ENCODE measurements at regions not wholly inside any gene's neighbourhood (a gene's known extent, or its start where the extent isn't known, plus 50 kb on each side); places are given as distances from the start of the nearest gene placed in this dataset.

- TF ChIP-seq CTCF (conservative IDR thresholded peaks at IDR 0.05; ENCODE audit: low read depth in 2 of 2) (no peak), STAT1 (IDR thresholded peaks at IDR 0.05; ENCODE audit: unreplicated experiment) (no peak), NANOG (IDR thresholded peaks at IDR 0.05; ENCODE audit: borderline replicate concordance) (no peak)
Observed at GRCh38 chr4:116755051-116755450, 330.3 kb downstream of the TRAM1L1 start (continued).

- Histone ChIP-seq H3K36me3 (ENCODE audit: insufficient read depth) (no peaks in the 10 kb centered on the region), H3K4me3 (no peak overlapping the region), H3K4me2 (no peak overlapping the region), H4K20me1 (replicated peaks; ENCODE audit: insufficient read depth) (no peaks in the 10 kb centered on the region), H3K4me1 (ENCODE audit: insufficient read depth) (no peaks in the 10 kb centered on the region), H3F3A (replicated peaks; ENCODE audit: low read depth) (no peaks in the 10 kb centered on the region), H3K27ac (ENCODE audit: low read depth) (no peak overlapping the region), H3K79me2 (replicated peaks; ENCODE audit: insufficient read depth) (no peaks in the 10 kb centered on the region), H3K27me3 (ENCODE audit: insufficient read depth) (no peaks in the 10 kb centered on the region), H2AFZ (no peak overlapping the region), H3K9me2 (ENCODE audit: insufficient read depth) (no peaks in the 10 kb centered on the region)
- Mint-ChIP-seq H3K4me1 (no peaks in the 10 kb centered on the region), H3K36me3 (ENCODE audit: low read depth) (no peaks in the 10 kb centered on the region), H3K9me3 (no peaks in the 10 kb centered on the region), H3K4me3 (no peak overlapping the region), H3K27ac (no peak overlapping the region), H3K27me3 (ENCODE audit: insufficient read depth, low read depth, poor library complexity) (no peaks in the 10 kb centered on the region)
- DNase-seq (ENCODE audit: low spot score): no peak
- no peak for TF ChIP-seq STAT1 (IDR thresholded peaks at IDR 0.05; ENCODE audit: unreplicated experiment)
- no peak for TF ChIP-seq ETS1 (IDR thresholded peaks at IDR 0.05)
- no peak for TF ChIP-seq EZH2 (IDR thresholded peaks at IDR 0.05; ENCODE audit: low read depth, unreplicated experiment)
- TF ChIP-seq ZNF331 (CRISPR knock-in tag; IDR thresholded peaks at IDR 0.05; ENCODE audit: low read depth): no peak
- ATAC-seq: no peak
Observed at GRCh38 chr4:116752027-116752426, 333.3 kb downstream of the TRAM1L1 start.

- H3K27ac ChIP-seq (ENCODE audit: low read depth): no peak overlapping the region
- no peak for TF ChIP-seq JUNB (IDR thresholded peaks at IDR 0.05; ENCODE audit: unreplicated experiment)
- no peaks in the 10 kb centered on the region for H3K27me3 ChIP-seq (ENCODE audit: insufficient read depth)
- ATAC-seq (no peak), DNase-seq (ENCODE audit: low spot score) (no peak)
- no peaks in the 10 kb centered on the region for H3K9me2 ChIP-seq (ENCODE audit: insufficient read depth)
- no peaks in the 10 kb centered on the region for H3K4me1 ChIP-seq (ENCODE audit: insufficient read depth)
- H3K27me3 Mint-ChIP-seq (ENCODE audit: insufficient read depth, low read depth, poor library complexity): no peaks in the 10 kb centered on the region
- no peak overlapping the region for H2AFZ ChIP-seq
- H3K4me3 ChIP-seq: no peak overlapping the region
- H4K20me1 ChIP-seq (replicated peaks; ENCODE audit: insufficient read depth): no peaks in the 10 kb centered on the region
- H3K79me2 ChIP-seq (replicated peaks; ENCODE audit: insufficient read depth): no peaks in the 10 kb centered on the region
- no peaks in the 10 kb centered on the region for H3K9me3 Mint-ChIP-seq
- H3K36me3 ChIP-seq (ENCODE audit: insufficient read depth): no peaks in the 10 kb centered on the region
- H3K27ac Mint-ChIP-seq: no peak overlapping the region
- no peak overlapping the region for H3K4me2 ChIP-seq
- no peak overlapping the region for H3K4me3 Mint-ChIP-seq
- H3K36me3 Mint-ChIP-seq (ENCODE audit: low read depth): no peaks in the 10 kb centered on the region
- no peaks in the 10 kb centered on the region for H3K4me1 Mint-ChIP-seq
- no peaks in the 10 kb centered on the region for H3F3A ChIP-seq (replicated peaks; ENCODE audit: low read depth)
Observed at GRCh38 chr4:116736756-116737155, 348.6 kb downstream of the TRAM1L1 start.

Measured in GM23338 (cell line).